HG02763 (cell line): ENCODE measurements at regions not wholly inside any gene's neighbourhood (a gene's known extent, or its start where the extent isn't known, plus 50 kb on each side); places are given as distances from the start of the nearest gene placed in this dataset.
"Not testable (repeated sequence)": the region's sequence is repeated elsewhere in the genome, so short reads cannot be mapped to it uniquely, and the experiment has no call there.

Source experiments
- ATAC-seq: cut with Tn5 transposase; IDR thresholded peaks from one replicate; pipeline ENCODE4 v1.9.1; 2021; ENCODE audit warnings: mild to moderate bottlenecking, moderate library complexity; ENCODE audit not compliant: unreplicated experiment

- no peak for ATAC-seq
These were observed 673.9 kb upstream of the ACVR2A start for GRCh38 chr2:147170932-147171331.

GRCh38 chr2:147165697-147166382, 679.0 kb upstream of the ACVR2A start:
- no peak for ATAC-seq

DNA sequence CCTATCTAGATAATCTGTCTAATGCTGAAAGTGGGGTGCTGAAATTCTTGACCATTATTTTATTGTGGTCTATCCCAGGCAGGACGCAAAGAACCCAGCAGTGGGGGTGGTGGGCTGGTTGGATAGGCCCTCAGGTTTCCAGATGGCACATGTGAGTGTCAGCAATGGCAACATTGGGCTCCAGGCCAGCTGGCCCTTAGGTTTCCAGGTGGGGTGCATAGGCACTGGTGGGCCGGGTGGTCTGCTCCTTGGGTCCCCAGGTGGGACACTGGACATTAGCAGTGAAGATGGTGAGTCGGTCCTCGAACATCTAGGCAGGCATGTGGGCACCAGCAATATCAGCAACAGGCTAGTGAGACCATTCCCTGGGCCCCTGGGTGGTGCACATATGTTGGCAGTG, 680.3 kb upstream of the ACVR2A start:
- ATAC-seq, result no peak

DNA sequence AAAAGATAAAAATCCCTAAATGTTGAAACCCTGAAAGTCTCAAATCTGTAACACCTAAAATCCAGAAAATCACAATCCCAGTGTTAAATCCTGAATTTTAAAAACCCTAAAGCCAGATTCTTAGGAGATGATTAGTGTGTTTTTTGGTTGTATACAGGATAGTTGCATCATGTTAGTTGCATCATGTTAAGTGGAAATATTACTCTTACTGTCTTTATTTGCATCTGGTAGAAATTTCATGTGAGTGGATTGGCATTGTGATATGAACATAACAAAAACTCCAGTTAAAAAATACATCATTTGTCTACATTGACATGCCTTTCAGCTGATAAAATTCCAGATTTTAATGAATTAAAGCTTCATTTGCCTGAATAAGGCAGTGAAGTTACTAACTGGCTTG, 683.1 kb upstream of the ACVR2A start:
- ATAC-seq, result no peak

- no peak for ATAC-seq
These were observed 687.9 kb upstream of the ACVR2A start for GRCh38 chr2:147156970-147157369.

DNA sequence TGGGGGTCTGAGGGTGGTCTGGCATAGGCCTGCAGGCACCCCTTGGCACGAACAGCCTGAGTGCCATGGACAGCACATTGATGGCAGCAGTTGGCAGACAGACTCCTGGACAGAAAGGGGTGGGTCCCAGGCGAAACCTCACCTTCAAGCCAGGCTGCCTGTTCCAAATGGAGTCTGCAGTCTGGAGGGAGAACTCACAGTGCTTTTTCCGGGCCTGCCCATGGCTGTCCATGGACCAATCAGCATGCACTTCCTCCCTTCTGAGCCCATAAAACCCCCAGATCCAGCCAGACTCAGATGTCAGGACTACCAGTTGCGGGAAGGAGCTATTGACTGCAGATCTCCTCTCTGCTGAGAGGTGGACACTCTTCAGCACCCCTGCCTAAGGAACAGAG, 694.6 kb upstream of the ACVR2A start:
- ATAC-seq, result no peak

GRCh38 chr2:147149575-147150240, 695.1 kb upstream of the ACVR2A start:
- no peak for ATAC-seq

GRCh38 chr2:147147802-147148201, 697.0 kb upstream of the ACVR2A start:
- no peak for ATAC-seq

DNA sequence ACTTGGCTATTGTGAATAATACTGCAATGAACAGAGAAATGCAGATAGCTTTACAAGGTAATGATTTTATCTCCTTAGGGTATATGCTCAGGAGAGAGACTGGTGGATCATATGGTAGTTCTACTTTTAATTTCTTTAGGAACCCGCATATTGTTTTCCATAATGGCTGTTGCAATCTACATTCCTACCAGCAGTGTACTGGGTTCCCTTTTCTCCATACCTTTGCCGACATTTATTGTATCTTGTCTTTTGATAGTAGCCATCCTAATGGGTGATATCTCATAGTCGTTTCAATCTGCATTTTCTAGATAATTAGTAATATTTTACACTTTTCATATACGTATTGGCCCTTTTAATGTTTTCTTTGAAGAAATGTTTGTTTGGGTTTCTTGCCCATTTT, 702.9 kb upstream of the ACVR2A start:
- no peak for ATAC-seq

DNA sequence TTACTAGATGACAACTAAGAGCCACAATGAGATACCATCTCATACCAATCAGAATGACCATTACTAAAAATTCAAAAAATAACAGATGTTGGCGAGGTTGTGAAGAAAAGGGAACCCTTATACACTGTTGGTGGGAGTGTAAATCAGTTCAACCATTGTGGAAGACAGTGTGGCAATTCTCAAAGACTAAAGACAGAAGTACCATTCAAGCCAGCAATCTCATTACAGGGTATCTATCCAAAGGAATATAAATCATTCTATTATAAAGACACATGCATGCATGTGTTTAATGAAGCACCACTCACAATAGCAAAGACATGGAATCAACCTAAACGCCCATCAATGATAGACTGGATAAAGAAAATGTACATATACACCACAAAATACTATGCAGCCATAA, 705.1 kb upstream of the ACVR2A start:
- not testable (repeated sequence) for ATAC-seq

GRCh38 chr2:147137711-147138110, 707.1 kb upstream of the ACVR2A start:
- no peak for ATAC-seq

- ATAC-seq, result no peak
These were observed 709.5 kb upstream of the ACVR2A start for GRCh38 chr2:147135376-147135775.

- no peak for ATAC-seq
These were observed 711.4 kb upstream of the ACVR2A start for GRCh38 chr2:147133286-147133908.

- ATAC-seq, result no peak
These were observed 719.7 kb upstream of the ACVR2A start for GRCh38 chr2:147125145-147125544.

- ATAC-seq, result no peak
These were observed 721.9 kb upstream of the ACVR2A start for GRCh38 chr2:147122944-147123343.

- no peak for ATAC-seq
These were observed 733.9 kb upstream of the ACVR2A start for GRCh38 chr2:147110962-147111361.

GRCh38 chr2:147110317-147110716, 734.5 kb upstream of the ACVR2A start:
- ATAC-seq, result no peak

- ATAC-seq, result no peak
These were observed 735.5 kb upstream of the ACVR2A start for GRCh38 chr2:147109291-147109690.

DNA sequence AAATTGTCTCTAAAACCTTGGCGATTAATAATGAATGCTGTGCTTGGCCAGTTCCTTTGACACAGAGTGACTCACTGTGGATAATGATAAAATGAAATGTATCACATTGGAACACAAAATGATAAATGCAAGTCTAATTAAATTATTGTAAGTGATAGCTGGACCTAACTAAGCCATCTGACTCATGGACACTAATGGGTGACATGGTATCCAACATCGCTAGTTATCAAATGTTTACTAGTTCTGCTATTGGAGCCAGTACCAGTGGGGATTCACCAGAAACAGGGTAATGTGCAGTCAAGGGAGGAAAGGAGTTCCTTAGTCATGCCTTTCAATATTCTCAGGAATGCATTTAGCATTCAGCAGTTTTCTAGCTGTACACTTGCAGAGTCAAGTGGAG, 736.3 kb upstream of the ACVR2A start:
- no peak for ATAC-seq

- ATAC-seq, result no peak
These were observed 742.7 kb upstream of the ACVR2A start for GRCh38 chr2:147101941-147102790.

DNA sequence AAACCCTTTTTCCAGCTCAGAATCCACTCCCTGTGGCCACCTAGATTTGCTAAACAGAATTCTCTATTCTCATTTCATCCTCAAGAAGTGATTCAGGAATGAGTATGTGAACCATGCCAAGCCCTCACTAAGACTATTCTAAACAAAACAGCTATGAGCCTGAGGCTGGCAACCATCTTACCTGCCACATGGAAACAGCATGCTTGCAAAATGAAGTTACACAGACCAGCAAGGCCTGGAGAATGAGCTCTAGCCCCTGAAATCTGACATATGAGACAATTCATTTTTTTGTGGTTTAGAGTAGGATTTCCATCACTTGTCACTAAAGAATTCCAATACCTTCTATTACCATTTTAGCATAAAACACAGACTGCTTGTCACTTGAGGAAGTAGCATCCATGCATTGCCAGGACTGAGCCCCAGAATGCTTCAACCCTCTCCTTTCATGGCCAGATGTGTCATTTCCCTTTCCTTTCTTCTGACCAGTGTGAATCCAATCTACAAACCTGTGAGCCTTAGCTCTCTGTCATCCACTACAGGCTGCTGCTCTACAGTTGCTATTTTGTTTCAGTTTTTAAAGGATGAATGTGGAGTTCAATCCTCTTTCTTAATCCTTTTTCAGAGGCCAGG, 744.3 kb upstream of the ACVR2A start:
- no peak for ATAC-seq
